SU-DHL-6 (cell line): ENCODE measurements at regions not wholly inside any gene's neighbourhood (a gene's known extent, or its start where the extent isn't known, plus 50 kb on each side); places are given as distances from the start of the nearest gene placed in this dataset.

Source experiments
- CTCF ChIP-seq: fragments of 200-600 bp; sonication (generic); IDR thresholded peaks from one replicate; pipeline ENCODE4 v1.5.1; 2017; ENCODE audit warnings: antibody characterized with exemption, mild to moderate bottlenecking, low read length, moderate library complexity; ENCODE audit not compliant: insufficient read depth, poor library complexity, severe bottlenecking
- EZH2phosphoT487 ChIP-seq: fragments of 200-600 bp; sonication (generic), shearing (Covaris generic); conservative IDR thresholded peaks from 2 replicates; pipeline ENCODE4 v1.6.1; 2018; ENCODE audit warnings: mild to moderate bottlenecking, antibody characterized with exemption, low read length, moderate library complexity, mixed read lengths

- TF ChIP-seq CTCF (no peak), EZH2phosphoT487 (no peak)
Measured at GRCh38 chr10:29037348-29038113, 251.3 kb upstream of the LYZL1 start.
